ENCODE measurements at regions not wholly inside any gene's neighbourhood (a gene's known extent, or its start where the extent isn't known, plus 50 kb on each side); places are given as distances from the start of the nearest gene placed in this dataset.

DNA sequence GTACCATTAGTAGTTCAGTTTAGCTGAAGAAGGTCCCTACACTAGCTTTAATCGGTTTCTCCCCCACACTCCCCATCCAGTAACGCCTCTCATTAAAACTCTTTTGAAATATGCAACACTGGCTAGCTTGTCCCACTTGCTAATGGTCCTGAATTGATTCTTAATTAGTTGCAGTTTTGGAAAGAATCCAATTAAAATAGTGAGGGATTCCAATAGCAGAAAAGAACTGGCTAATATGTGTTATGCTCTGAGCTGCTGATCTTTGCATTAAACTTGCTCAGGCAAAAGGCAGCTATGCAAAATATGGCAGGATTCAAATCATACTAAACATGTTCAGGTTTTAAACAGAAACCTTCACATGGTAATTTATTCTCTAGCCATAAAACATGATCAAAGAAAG lies 252.5 kb upstream of the HNRNPA3 start:
- TF ChIP-seq ZNF670 (tag by site-specific recombination; IDR thresholded peaks at IDR 0.05; ENCODE audit: low read depth) (no peak), ZNF558 (tag by site-specific recombination; IDR thresholded peaks at IDR 0.05) (no peak), KLF16 (tag by site-specific recombination; IDR thresholded peaks at IDR 0.05) (no peak)
- TF ChIP-seq, protein P1, sequence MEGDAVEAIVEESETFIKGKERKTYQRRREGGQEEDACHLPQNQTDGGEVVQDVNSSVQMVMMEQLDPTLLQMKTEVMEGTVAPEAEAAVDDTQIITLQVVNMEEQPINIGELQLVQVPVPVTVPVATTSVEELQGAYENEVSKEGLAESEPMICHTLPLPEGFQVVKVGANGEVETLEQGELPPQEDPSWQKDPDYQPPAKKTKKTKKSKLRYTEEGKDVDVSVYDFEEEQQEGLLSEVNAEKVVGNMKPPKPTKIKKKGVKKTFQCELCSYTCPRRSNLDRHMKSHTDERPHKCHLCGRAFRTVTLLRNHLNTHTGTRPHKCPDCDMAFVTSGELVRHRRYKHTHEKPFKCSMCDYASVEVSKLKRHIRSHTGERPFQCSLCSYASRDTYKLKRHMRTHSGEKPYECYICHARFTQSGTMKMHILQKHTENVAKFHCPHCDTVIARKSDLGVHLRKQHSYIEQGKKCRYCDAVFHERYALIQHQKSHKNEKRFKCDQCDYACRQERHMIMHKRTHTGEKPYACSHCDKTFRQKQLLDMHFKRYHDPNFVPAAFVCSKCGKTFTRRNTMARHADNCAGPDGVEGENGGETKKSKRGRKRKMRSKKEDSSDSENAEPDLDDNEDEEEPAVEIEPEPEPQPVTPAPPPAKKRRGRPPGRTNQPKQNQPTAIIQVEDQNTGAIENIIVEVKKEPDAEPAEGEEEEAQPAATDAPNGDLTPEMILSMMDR (tag by site-specific recombination; IDR thresholded peaks at IDR 0.05): no peak
- TF ChIP-seq, protein P2, sequence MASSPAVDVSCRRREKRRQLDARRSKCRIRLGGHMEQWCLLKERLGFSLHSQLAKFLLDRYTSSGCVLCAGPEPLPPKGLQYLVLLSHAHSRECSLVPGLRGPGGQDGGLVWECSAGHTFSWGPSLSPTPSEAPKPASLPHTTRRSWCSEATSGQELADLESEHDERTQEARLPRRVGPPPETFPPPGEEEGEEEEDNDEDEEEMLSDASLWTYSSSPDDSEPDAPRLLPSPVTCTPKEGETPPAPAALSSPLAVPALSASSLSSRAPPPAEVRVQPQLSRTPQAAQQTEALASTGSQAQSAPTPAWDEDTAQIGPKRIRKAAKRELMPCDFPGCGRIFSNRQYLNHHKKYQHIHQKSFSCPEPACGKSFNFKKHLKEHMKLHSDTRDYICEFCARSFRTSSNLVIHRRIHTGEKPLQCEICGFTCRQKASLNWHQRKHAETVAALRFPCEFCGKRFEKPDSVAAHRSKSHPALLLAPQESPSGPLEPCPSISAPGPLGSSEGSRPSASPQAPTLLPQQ (tag by site-specific recombination; IDR thresholded peaks at IDR 0.05): no peak
- TF ChIP-seq, protein P3, sequence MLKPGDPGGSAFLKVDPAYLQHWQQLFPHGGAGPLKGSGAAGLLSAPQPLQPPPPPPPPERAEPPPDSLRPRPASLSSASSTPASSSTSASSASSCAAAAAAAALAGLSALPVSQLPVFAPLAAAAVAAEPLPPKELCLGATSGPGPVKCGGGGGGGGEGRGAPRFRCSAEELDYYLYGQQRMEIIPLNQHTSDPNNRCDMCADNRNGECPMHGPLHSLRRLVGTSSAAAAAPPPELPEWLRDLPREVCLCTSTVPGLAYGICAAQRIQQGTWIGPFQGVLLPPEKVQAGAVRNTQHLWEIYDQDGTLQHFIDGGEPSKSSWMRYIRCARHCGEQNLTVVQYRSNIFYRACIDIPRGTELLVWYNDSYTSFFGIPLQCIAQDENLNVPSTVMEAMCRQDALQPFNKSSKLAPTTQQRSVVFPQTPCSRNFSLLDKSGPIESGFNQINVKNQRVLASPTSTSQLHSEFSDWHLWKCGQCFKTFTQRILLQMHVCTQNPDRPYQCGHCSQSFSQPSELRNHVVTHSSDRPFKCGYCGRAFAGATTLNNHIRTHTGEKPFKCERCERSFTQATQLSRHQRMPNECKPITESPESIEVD (tag by site-specific recombination; IDR thresholded peaks at IDR 0.05): no peak
- TF ChIP-seq, protein P4, sequence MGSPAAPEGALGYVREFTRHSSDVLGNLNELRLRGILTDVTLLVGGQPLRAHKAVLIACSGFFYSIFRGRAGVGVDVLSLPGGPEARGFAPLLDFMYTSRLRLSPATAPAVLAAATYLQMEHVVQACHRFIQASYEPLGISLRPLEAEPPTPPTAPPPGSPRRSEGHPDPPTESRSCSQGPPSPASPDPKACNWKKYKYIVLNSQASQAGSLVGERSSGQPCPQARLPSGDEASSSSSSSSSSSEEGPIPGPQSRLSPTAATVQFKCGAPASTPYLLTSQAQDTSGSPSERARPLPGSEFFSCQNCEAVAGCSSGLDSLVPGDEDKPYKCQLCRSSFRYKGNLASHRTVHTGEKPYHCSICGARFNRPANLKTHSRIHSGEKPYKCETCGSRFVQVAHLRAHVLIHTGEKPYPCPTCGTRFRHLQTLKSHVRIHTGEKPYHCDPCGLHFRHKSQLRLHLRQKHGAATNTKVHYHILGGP (tag by site-specific recombination; IDR thresholded peaks at IDR 0.05): no peak
- H3K4me1 ChIP-seq (ENCODE audit: control insufficient read depth, insufficient read depth, low read length): no peaks in the 10 kb centered on the region
- no peaks in the 10 kb centered on the region for H3K36me3 ChIP-seq (ENCODE audit: control insufficient read depth in 2 of 2, insufficient read depth in 1 of 2, low read length in 2 of 2)
- POLR2A ChIA-PET: no interaction called here
- H3K27ac ChIP-seq (ENCODE audit: extremely low read depth, low read depth, low read length): no peak overlapping the region
- H3K4me3 ChIP-seq (ENCODE audit: low read depth, low read length): no peak overlapping the region
- no peaks in the 10 kb centered on the region for H3K9me3 ChIP-seq (ENCODE audit: control insufficient read depth, insufficient read depth, low read depth, low read length)
- CTCF ChIA-PET: interaction anchor here (0.5 to 1.6 kb wide), 2 partner anchors 49 to 189 kb away, joined by 3 to 4 read pairs; no protein-coding TSS in a partner anchor

DNA sequence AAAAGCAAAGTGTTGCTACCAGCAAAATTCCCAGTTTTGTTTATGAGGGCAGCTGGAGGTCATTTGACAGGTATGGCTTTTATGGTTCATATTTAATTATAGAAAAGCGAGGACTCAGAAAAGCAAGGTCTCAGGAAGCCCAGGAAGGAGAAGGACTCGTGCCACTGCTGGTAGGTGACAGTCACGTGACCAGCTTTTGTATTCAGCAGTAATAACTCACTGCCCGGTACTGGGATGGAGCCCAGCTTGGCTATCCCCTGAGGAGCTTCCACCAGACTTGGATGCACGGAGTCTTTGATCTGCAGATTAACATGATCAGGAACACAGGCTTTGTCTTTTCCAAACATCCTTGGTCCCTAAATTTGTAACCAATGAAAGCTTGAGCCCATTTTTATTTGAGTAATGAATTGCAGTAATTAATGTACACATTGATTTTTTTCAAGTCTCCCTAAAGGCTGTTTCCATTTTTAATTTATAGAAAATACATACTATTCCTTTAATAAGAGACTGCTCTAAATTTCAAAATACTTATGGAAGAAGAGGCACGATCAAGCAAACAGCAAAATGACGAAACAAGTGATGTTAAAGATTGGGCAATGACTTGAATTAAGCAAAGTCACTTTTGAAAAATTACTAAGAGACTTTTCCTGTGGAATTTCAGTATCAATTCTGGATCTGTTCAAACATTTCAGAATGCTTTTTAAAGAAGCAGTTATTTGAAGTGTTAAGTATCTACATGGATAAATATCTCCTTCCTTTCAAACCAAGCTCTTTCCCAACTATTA lies 251.7 kb upstream of the HNRNPA3 start:
- CTCF ChIA-PET: interaction anchor here (1.1 to 1.6 kb wide), 2 partner anchors 187 to 188 kb away, joined by 3 to 4 read pairs; no protein-coding TSS in a partner anchor
- Histone ChIP-seq H3K4me3 (ENCODE audit: low read depth, low read length) (no peak overlapping the region), H3K27ac (ENCODE audit: extremely low read depth, low read depth, low read length) (no peak overlapping the region), H3K36me3 (ENCODE audit: control insufficient read depth in 2 of 2, insufficient read depth in 1 of 2, low read length in 2 of 2) (no peaks in the 10 kb centered on the region), H3K9me3 (ENCODE audit: control insufficient read depth, insufficient read depth, low read depth, low read length) (no peaks in the 10 kb centered on the region), H3K4me1 (ENCODE audit: control insufficient read depth, insufficient read depth, low read length) (no peaks in the 10 kb centered on the region)
- POLR2A ChIA-PET: no interaction called here
- TF ChIP-seq TCF7L2 (IDR thresholded peaks at IDR 0.05; ENCODE audit: borderline replicate concordance, low read depth, low read length): no peak
- no peak for TF ChIP-seq ZFHX2 (tag by site-specific recombination; conservative IDR thresholded peaks at IDR 0.05)
- no peak for TF ChIP-seq ZNF133 (tag by site-specific recombination; IDR thresholded peaks at IDR 0.05)

DNA sequence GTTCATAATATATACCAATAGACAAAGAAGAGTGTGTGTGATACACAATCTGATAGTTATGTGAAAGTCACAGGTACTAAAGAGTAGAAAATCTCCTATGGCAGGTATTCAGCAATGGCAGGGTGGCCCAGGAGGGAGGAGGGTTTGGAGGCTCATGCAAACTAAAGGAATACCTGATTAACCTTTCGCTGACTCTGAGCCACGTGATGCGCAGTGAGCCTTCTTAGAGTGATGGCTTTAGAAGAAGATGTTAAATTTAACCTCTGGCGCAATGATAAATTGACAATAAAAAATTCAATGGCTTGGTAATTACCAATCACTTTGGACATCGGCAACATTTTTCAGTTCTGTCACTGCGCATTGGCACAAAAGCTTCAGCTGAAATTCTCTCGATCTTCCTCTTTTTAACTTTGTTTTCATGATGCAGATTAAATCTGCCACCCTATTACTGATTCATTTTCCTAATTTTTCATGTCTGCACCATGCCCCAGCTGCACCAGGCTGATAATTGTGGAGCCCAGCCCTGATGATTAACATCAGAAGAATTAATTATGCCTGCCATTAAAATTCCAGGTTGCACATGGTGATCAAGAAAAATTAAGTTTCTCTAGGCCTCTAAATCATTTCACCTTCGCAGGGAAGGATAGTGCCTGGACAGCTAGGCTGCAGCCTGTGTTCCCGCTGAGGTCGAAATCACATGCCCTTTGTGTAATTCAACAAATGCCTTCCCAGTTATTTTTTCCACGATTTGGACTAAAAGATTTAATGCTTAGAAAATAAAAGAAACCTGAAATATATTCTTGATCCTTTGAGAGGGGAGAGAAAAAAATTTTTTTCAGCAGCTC lies 250.6 kb upstream of the HNRNPA3 start:
- CTCF ChIA-PET: interaction anchor here (1.1 kb wide), 1 partner anchor 186 kb away, joined by 3 read pairs; no protein-coding TSS in a partner anchor
- Histone ChIP-seq H3K4me3 (ENCODE audit: low read depth, low read length) (no peak overlapping the region), H3K4me1 (ENCODE audit: control insufficient read depth, insufficient read depth, low read length) (no peaks in the 10 kb centered on the region), H3K36me3 (ENCODE audit: control insufficient read depth in 2 of 2, insufficient read depth in 1 of 2, low read length in 2 of 2) (no peaks in the 10 kb centered on the region), H3K27ac (ENCODE audit: extremely low read depth, low read depth, low read length) (no peak overlapping the region), H3K9me3 (ENCODE audit: control insufficient read depth, insufficient read depth, low read depth, low read length) (no peaks in the 10 kb centered on the region)
- POLR2A ChIA-PET: no interaction called here
- TF ChIP-seq, protein P5, sequence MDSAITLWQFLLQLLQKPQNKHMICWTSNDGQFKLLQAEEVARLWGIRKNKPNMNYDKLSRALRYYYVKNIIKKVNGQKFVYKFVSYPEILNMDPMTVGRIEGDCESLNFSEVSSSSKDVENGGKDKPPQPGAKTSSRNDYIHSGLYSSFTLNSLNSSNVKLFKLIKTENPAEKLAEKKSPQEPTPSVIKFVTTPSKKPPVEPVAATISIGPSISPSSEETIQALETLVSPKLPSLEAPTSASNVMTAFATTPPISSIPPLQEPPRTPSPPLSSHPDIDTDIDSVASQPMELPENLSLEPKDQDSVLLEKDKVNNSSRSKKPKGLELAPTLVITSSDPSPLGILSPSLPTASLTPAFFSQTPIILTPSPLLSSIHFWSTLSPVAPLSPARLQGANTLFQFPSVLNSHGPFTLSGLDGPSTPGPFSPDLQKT (IDR thresholded peaks at IDR 0.05; ENCODE audit: borderline replicate concordance, low read depth, low read length): no peak
- TF ChIP-seq ZNF10 (tag by site-specific recombination; IDR thresholded peaks at IDR 0.05): no peak
- no peak for TF ChIP-seq ZNF837 (tag by site-specific recombination; IDR thresholded peaks at IDR 0.05)
- TF ChIP-seq ZNF830 (tag by site-specific recombination; IDR thresholded peaks at IDR 0.05; ENCODE audit: low read depth): no peak
- TF ChIP-seq, protein P6, sequence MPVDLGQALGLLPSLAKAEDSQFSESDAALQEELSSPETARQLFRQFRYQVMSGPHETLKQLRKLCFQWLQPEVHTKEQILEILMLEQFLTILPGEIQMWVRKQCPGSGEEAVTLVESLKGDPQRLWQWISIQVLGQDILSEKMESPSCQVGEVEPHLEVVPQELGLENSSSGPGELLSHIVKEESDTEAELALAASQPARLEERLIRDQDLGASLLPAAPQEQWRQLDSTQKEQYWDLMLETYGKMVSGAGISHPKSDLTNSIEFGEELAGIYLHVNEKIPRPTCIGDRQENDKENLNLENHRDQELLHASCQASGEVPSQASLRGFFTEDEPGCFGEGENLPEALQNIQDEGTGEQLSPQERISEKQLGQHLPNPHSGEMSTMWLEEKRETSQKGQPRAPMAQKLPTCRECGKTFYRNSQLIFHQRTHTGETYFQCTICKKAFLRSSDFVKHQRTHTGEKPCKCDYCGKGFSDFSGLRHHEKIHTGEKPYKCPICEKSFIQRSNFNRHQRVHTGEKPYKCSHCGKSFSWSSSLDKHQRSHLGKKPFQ (tag by site-specific recombination; IDR thresholded peaks at IDR 0.05): no peak
- TF ChIP-seq, protein P7, sequence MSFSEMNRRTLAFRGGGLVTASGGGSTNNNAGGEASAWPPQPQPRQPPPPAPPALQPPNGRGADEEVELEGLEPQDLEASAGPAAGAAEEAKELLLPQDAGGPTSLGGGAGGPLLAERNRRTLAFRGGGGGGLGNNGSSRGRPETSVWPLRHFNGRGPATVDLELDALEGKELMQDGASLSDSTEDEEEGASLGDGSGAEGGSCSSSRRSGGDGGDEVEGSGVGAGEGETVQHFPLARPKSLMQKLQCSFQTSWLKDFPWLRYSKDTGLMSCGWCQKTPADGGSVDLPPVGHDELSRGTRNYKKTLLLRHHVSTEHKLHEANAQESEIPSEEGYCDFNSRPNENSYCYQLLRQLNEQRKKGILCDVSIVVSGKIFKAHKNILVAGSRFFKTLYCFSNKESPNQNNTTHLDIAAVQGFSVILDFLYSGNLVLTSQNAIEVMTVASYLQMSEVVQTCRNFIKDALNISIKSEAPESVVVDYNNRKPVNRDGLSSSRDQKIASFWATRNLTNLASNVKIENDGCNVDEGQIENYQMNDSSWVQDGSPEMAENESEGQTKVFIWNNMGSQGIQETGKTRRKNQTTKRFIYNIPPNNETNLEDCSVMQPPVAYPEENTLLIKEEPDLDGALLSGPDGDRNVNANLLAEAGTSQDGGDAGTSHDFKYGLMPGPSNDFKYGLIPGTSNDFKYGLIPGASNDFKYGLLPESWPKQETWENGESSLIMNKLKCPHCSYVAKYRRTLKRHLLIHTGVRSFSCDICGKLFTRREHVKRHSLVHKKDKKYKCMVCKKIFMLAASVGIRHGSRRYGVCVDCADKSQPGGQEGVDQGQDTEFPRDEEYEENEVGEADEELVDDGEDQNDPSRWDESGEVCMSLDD (tag by site-specific recombination; IDR thresholded peaks at IDR 0.05): no peak
